Adrenal gland (tissue), 5 donors: ENCODE measurements at regions not wholly inside any gene's neighbourhood (a gene's known extent, or its start where the extent isn't known, plus 50 kb on each side); places are given as distances from the start of the nearest gene placed in this dataset.

Experiments used
- POLR2A ChIP-seq, 2 donors: fragments of 450-650 bp; IDR thresholded peaks; one replicate each; pipeline ENCODE4 v1.6.1; 2017; ENCODE audit warnings: antibody characterized with exemption in 2 of 2, mild to moderate bottlenecking in 2 of 2, moderate library complexity in 1 of 2
- TF ChIP-seq, protein P1 (sequence below), 6 experiments: fragments of 450-650 bp in 4 of 6; fragments of 200-600 bp in 2 of 6; sonication (generic) in 1 of 6; IDR thresholded peaks; 1 replicate in 5 of 6; 2 replicates in 1 of 6; pipeline versions ENCODE4 v1.5.1 to v1.8.0; 2016 to 2021; ENCODE audit warnings: antibody characterized with exemption in 6 of 6, mild to moderate bottlenecking in 2 of 6, moderate library complexity in 1 of 6
- donor health status: DM: no; HTN: no; CAD: no.

DNA sequence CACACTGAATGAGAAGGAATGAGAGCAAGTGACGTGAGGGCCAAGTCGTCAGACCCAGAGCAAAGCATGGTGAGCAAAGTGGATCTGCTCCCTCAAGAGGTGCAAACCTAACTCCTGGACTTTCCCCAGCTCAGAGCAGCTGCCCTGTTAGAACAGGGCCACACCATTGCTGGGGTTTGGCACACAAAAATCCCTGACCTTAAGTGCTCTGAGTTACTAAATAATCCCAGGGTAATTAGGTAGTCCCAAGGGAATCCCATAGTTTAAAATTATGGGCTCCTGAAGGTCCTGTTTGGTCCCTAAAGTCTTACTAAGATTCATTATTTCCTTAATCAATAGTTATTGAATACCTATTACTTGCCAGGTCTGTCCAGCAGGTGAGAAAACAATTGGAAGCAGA is 165.1 kb upstream of the TNFAIP3 start:
- TF ChIP-seq, protein P1, sequence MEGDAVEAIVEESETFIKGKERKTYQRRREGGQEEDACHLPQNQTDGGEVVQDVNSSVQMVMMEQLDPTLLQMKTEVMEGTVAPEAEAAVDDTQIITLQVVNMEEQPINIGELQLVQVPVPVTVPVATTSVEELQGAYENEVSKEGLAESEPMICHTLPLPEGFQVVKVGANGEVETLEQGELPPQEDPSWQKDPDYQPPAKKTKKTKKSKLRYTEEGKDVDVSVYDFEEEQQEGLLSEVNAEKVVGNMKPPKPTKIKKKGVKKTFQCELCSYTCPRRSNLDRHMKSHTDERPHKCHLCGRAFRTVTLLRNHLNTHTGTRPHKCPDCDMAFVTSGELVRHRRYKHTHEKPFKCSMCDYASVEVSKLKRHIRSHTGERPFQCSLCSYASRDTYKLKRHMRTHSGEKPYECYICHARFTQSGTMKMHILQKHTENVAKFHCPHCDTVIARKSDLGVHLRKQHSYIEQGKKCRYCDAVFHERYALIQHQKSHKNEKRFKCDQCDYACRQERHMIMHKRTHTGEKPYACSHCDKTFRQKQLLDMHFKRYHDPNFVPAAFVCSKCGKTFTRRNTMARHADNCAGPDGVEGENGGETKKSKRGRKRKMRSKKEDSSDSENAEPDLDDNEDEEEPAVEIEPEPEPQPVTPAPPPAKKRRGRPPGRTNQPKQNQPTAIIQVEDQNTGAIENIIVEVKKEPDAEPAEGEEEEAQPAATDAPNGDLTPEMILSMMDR (IDR thresholded peaks at IDR 0.05): no peak
- no peak for TF ChIP-seq POLR2A (IDR thresholded peaks at IDR 0.05)
